DND-41 (cell line): ENCODE measurements at regions not wholly inside any gene's neighbourhood (a gene's known extent, or its start where the extent isn't known, plus 50 kb on each side); places are given as distances from the start of the nearest gene placed in this dataset.

Experiments used
- CTCF ChIP-seq: IDR thresholded peaks from 2 replicates; pipeline ENCODE4 v1.5.1; 2012; ENCODE audit warnings: borderline replicate concordance, low read length, moderate library complexity, mild to moderate bottlenecking; ENCODE audit not compliant: poor library complexity, severe bottlenecking; ENCODE audit errors: extremely low read depth
- EZH2 ChIP-seq: IDR thresholded peaks from 3 replicates; pipeline ENCODE4 v1.6.1; 2012; ENCODE audit warnings: borderline replicate concordance, low read depth, mild to moderate bottlenecking, moderate library complexity, low read length, inconsistent platforms; ENCODE audit not compliant: severe bottlenecking

GRCh38 chr2:236637686-236638569 is 68.3 kb downstream of the ACKR3 start:
- TF ChIP-seq CTCF (no peak), EZH2 (no peak)
